ENCODE measurements at regions not wholly inside any gene's neighbourhood (a gene's known extent, or its start where the extent isn't known, plus 50 kb on each side); places are given as distances from the start of the nearest gene placed in this dataset.
A peak's percentile ranks its signal among the peaks of the same experiment; 100 is the strongest.
"Not testable (repeated sequence)": the region's sequence is repeated elsewhere in the genome, so short reads cannot be mapped to it uniquely, and the experiment has no call there.

GRCh38 chr17:27958708-27959381, 65.7 kb upstream of the LYRM9 start:
- no peak for TF ChIP-seq CTCF (conservative IDR thresholded peaks at IDR 0.05; ENCODE audit: low read depth)
- ChIA-PET CTCF (interaction anchor here (0.7 kb wide), 2 partner anchors 14 to 355 kb away, joined by 3 to 11 read pairs; no protein-coding TSS in a partner anchor), POLR2A (ENCODE audit: low non-redundant PET) (no interaction called here)
- no peak overlapping the region for H3K27ac ChIP-seq
- DNase-seq (ENCODE audit: low spot score) = no peak

- CTCF ChIA-PET = interaction anchor here (0.7 kb wide), 1 partner anchor 14 kb away, joined by 3 read pairs; no protein-coding TSS in a partner anchor
- TF ChIP-seq CTCF (conservative IDR thresholded peaks at IDR 0.05; ENCODE audit: low read depth) = no peak
- POLR2A ChIA-PET (ENCODE audit: low non-redundant PET) = no interaction called here
- peak; percentile 13 for DNase-seq (ENCODE audit: low spot score)
- H3K27ac ChIP-seq = no peak overlapping the region
These were observed 66.2 kb upstream of the LYRM9 start for GRCh38 chr17:27959382-27959709.

GRCh38 chr17:27960183-27960849, 67.2 kb upstream of the LYRM9 start:
- ChIA-PET CTCF (no interaction called here), POLR2A (ENCODE audit: low non-redundant PET) (no interaction called here)
- no peak overlapping the region for H3K27ac ChIP-seq
- no peak for TF ChIP-seq CTCF (conservative IDR thresholded peaks at IDR 0.05; ENCODE audit: low read depth)
- no peak for DNase-seq (ENCODE audit: low spot score)

GRCh38 chr17:27962581-27962980, 69.4 kb upstream of the LYRM9 start:
- CTCF ChIA-PET; DNase-seq (ENCODE audit: low spot score); POLR2A ChIA-PET (ENCODE audit: low non-redundant PET): not testable (repeated sequence)

GRCh38 chr17:27965224-27965623, 72.1 kb upstream of the LYRM9 start:
- CTCF ChIA-PET = interaction anchor here (0.7 to 1.6 kb wide), 2 partner anchors 11 to 72 kb away, joined by 3 to 4 read pairs; partner anchors contain the start of gene LYRM9
- H3K27ac ChIP-seq = no peak overlapping the region
- no peak for TF ChIP-seq CTCF (conservative IDR thresholded peaks at IDR 0.05; ENCODE audit: low read depth)
- no peak for DNase-seq (ENCODE audit: low spot score)
- POLR2A ChIA-PET (ENCODE audit: low non-redundant PET) = no interaction called here

More at GRCh38 chr17:27962581-27962980, 69.4 kb upstream of the LYRM9 start:
- not testable (repeated sequence) for H3K27ac ChIP-seq

GRCh38 chr17:27968206-27968732, 74.2 kb upstream of the NLK start:
- POLR2A ChIA-PET (ENCODE audit: low non-redundant PET) = no interaction called here

More at GRCh38 chr17:27968206-27968732, 74.2 kb upstream of the NLK start:
- no peak for TF ChIP-seq CTCF (conservative IDR thresholded peaks at IDR 0.05; ENCODE audit: low read depth)
- no peak for DNase-seq (ENCODE audit: low spot score)
- no peak overlapping the region for H3K27ac ChIP-seq
- CTCF ChIA-PET = no interaction called here
